HG03103 (cell line): ENCODE measurements at regions not wholly inside any gene's neighbourhood (a gene's known extent, or its start where the extent isn't known, plus 50 kb on each side); places are given as distances from the start of the nearest gene placed in this dataset.

ENCODE experiments used
- ATAC-seq: cut with Tn5 transposase; IDR thresholded peaks from one replicate; pipeline ENCODE4 v1.9.1; 2021; ENCODE audit warnings: low read depth; ENCODE audit not compliant: unreplicated experiment

DNA sequence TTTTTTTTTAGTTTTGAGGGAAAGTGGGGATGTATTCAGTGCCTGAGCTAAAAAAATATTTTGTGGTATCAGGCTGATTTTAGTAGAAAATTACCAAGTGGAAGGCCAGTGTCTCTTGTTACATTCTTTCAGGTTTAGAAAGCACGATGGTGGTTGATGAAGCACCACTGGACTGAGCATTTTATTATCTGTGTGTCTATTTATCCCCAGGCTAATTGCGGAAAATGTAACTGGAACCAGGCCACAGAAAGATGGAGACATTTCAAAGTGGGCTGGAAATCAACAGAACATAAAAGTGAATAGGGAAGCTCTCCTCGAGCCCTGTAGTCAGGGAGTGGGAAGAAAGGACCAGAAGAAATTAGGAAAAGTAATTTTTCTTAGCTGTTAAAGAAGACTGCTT is 261.0 kb downstream of the STK31 start:
- no peak for ATAC-seq

- no peak for ATAC-seq
Measured at GRCh38 chr7:23972057-23972456, 262.0 kb downstream of the STK31 start.

DNA sequence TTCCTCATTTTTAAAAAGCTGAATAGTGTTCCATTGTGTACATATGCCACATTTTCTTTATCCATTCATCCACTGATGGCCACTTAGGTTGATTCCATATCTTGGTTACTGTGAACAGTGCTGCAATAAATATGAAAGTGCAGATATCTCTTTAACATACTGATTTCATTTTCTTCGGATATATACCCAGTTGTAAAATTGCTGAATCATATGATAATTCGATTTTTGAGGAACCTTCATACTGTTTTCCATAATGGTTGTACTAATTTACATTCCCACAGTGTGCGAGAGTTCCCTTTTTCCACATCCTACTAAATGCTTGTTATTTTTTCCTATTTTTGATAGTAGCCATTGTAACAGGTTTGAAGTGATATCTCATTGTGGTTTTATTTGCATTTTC is 263.2 kb downstream of the STK31 start:
- no peak for ATAC-seq

GRCh38 chr7:23980081-23980480 is 270.1 kb downstream of the STK31 start:
- ATAC-seq = no peak

GRCh38 chr7:23981314-23981713 is 271.3 kb downstream of the STK31 start:
- no peak for ATAC-seq

DNA sequence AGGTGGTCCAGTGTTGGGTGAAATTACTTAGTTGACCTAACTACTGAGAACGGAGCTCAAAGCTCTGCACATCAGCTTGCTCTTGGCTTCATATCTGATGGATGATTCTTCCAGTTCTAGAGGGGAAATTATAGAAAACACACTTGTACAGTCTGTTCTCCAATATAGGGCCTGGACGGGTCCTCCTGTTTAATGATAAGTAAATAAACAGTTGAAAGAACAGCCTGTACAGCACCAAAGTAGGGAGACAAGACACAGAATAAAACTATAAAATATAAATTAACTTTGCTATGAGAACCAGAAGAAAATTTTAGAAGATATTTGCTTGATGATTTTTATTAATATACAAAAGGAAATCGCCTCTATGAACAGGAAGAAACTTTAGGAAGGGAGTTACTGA is 271.7 kb downstream of the STK31 start:
- no peak for ATAC-seq

DNA sequence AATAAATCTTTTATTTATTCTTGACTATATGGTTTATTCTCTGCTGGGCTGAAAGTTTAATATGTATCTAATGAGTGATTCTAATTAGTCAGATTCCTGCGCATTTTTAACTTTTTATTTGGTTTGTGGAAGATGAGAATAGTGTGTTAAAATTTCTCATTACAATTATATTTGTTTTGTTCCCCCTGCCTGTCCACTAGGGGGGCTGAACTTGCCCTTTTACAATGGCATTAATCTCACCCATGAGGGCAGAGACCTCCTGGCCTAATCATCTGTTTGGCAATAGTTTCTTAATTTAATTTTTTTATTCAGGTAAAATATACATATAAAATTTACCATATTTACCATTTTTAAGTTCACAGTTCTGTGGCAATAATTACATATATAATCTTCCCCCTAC is 278.5 kb upstream of the NPY start:
- ATAC-seq = no peak

DNA sequence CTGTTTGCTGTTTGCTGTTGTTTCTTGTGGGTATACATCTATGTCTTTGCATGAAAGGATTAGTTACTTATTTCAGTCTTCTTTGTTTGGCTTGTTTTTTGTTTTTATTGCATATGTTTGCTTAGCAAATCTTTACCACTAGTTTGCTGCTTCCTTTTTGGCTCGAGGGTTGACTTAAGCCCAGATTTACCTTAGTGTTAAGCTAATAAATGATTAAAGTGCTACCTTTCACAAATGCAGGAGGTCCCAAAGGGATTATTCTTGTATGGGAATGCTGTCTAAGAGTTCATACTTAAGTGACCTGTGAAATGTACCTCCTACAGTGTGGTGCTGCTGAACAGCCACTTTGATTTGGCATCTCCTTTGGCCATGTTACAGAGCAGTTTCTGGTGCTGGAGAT is 273.5 kb upstream of the NPY start:
- ATAC-seq = no peak

DNA sequence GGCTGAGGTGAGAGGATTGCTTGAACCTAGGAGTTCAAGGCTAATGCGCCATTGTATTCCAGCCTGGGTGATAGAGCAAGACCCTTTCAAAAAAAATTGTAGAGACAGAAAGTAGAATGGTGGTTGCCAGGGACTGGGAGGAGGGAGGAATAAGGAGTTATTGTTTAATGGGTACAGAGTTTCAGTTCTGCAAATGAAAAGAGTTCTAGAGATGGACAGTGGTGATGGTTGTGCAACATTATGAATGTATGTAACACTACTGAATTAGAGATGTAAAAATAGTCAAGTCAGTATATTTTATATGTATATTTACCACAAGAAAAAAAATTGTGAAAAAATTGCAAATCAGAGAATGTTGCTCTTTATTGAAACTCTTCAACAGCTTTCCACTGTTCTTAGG is 266.5 kb upstream of the NPY start:
- ATAC-seq = no peak

- ATAC-seq = no peak
Measured at GRCh38 chr7:24018331-24018730, 265.7 kb upstream of the NPY start.

- ATAC-seq = no peak
Measured at GRCh38 chr7:24019841-24020240, 264.1 kb upstream of the NPY start.

DNA sequence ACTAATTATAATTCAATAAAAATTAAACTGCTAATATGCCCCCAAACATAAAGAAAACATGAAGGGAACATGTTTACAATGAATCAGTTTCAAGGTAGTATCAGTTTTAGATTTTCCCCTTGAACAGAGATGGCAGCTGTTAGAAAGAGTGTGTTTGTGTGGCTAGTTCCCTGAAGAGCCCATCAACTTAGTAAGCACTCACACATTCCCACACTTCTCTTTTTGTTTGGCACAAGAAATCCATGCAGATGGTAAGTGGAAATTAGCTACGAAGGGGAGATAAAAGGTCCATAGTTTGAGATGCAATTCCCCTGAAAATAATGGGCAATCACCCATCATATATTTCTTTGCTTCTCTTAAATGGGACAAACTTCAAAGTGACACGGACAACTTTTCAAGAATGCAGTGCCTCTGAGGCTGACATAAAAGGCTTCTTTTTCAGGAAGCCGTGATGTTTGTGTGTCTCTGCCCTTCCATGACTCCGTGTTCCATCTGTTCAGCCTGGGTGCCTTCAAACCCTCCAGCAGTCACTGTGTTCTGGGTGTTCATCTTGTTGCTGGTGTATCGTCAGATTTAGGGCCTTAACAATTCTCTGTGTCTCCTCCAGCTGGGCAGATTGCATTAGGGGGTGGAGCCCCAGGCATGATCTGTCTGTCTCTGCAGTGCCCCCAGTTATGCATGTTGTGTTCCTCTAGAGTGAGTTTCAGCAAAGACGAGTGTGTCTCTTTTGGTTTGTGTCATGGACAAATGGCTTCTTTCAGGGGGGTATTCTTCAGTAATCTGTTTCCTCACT is 259.5 kb upstream of the NPY start:
- ATAC-seq = no peak

DNA sequence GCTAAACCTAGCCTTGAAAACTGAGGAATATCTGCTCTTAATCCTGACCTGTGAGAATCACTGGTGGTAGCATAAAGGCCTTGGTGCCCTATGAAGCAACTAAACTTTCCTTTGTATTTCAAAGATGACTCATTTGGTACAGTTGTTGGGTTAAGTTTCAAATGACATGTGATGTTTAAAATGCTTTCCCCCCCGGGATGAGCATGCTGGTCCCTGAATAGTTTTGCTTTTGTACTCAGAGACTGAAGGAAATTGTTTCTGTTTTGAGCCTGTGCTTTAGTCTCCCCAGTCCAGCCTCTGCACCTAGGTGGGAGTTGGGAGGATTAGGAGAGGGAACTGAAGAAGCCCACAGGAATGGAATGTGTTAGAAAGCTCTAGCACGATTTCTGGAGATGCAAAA is 258.9 kb upstream of the NPY start:
- no peak for ATAC-seq

- no peak for ATAC-seq
Measured at GRCh38 chr7:24025765-24026164, 258.2 kb upstream of the NPY start.

DNA sequence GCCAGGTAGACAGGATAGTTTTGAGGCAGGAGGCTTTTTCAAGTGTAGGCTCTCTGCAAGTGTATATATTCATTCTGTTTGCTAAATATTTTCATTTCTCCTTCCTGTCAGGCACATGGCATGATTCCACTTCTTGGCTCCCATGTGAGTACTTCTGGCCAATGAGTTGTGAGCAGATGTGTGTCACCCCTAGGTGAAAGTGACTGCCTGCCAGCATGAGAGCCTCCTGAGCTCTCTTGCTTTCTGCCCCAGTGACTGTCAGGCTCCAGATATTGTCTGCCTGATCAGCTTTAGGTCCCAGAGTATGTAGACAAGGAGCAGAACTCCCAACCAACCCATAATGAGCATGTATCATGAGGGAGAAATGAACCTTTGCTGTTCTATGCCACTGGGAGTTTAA is 257.6 kb upstream of the NPY start:
- no peak for ATAC-seq

DNA sequence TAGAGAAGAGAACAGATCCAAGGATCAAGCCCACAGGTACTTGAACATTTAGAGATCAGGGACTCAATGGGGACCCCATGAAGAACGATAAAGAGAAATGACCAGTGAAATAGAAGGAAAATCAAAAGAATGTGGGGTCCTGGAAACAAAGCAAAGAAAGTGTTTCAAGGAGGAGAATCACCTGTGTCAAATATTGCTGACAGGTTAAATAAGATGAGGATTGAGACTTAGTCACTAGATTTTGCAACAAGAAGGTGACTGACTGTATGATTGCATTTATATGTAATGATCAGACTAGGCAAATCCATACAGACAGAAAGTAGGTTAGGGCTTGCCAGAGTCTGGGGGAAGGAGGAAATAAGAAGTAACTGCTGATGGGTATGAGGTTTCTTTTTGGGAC is 254.9 kb upstream of the NPY start:
- ATAC-seq = no peak

DNA sequence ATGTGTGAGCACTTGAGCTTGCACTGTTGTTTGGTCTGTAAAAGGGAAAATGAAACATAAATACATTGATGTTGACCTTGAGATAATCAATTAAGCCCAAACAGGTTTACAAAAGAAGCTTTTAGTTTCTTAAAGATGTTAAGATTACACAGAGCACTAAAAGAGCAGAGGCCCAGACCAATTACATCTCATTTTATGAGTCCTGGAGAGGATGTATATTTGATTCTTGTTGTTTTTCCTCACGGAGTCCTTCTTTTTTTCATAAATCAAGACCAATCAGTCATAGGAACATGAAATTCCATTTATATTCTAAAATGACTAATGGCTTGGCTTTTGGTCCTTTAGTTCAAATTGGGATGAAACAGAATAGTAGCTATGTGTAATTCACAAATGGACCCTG is 249.7 kb upstream of the NPY start:
- ATAC-seq = no peak

GRCh38 chr7:24035366-24036032 is 248.5 kb upstream of the NPY start:
- no peak for ATAC-seq

GRCh38 chr7:24036033-24036412 is 248.0 kb upstream of the NPY start:
- ATAC-seq = no peak

GRCh38 chr7:24038993-24039392 is 245.0 kb upstream of the NPY start:
- ATAC-seq = no peak

DNA sequence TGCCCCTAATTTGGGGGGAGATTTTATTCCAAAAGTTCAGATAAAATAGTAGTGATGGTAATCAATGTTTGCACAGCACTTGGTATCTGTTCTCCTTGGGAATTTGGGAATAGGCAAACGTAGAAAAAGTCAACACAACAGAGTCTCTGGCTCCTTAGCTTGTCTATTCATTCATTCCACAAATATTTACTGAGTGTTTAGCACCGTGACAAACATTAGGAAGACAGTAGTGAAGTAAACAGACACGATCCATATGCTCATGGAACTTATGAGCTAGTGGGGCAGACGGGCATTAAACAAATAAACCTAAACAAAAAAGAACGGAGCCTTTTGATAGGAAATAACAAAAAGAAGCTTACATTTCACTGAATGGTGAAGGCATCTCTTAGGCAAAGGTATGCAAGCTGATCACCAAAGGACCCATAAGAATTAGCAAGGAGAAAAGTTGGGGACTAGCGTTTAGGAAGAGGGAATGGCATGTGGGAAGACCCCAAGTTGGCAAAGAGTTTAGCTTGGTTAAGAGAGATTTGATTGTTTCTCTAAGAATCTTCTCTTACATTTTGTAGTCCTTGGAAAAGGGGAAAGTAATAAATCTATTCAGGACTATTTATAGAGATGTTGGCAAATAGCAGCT is 243.9 kb upstream of the NPY start:
- ATAC-seq = no peak

DNA sequence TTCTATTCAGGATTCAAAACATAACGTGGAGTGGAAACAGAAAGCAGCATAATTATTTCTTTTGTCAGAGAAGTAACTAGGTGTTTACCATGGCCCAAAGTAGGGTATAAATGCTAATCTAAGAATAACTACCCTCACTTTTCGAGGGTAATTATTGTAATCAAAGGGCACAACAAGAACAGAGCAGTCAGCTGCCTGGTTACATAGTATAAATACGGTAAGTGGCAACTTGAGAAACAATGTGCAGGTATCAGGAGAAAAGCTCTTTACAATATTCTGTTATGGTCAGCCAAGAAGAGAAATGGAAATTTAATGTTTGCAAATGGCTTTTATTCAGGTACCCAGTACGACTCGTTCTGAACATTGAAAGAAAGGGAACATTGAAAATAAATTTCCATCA is 242.0 kb upstream of the NPY start:
- no peak for ATAC-seq
